M059J (cell line): ENCODE measurements at regions not wholly inside any gene's neighbourhood (a gene's known extent, or its start where the extent isn't known, plus 50 kb on each side); places are given as distances from the start of the nearest gene placed in this dataset.

Experiments used
- DNase-seq: peaks from one replicate; pipeline ENCODE4 v3.0.0-alpha.2; 2012; ENCODE audit warnings: low read depth

- DNase-seq: no peak
Measured at GRCh38 chr11:2083411-2083810, 55.8 kb downstream of the IGF2 start.

DNA sequence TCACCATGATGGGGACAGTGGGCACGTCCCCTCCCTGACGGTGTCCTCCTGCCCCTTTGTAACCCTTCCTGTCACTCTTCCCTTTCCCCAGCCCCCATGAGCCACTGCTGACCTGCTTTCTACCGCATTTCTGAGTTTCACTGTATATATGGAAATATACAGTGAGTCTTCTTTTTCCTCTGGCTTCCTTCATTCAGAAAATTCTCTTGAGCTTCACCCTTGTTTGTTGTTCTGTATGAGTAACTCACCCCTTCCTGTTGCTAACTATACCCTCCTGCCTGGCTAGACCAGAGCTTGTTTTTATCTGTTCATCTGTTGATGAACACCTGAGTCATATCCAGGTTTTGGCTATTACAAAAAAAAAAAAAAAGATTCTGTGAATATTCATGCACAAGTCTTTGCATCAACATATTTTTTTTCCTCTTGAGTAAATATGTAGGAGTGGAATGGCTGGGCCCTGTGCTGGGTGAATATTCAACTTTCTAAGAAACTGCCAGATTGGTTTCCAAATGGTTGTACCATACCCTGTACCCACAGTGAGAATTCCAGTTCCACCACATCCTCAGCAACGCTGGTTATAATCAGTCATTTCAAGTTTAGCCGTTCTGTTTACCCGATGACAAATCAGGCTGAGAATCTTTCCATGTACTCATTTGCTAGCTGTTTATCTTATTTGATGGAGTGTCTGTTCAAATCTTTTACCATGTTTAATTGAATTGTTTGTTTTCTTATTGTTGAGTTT, 62.0 kb downstream of the IGF2 start:
- DNase-seq: peak; percentile 92

GRCh38 chr11:2076441-2076840, 62.7 kb downstream of the IGF2 start:
- no peak for DNase-seq

- DNase-seq: no peak
Measured at GRCh38 chr11:2074266-2074825, 64.8 kb downstream of the IGF2 start.

- DNase-seq: peak; percentile 32
Measured at GRCh38 chr11:2072551-2073261, 66.5 kb downstream of the IGF2 start.

DNA sequence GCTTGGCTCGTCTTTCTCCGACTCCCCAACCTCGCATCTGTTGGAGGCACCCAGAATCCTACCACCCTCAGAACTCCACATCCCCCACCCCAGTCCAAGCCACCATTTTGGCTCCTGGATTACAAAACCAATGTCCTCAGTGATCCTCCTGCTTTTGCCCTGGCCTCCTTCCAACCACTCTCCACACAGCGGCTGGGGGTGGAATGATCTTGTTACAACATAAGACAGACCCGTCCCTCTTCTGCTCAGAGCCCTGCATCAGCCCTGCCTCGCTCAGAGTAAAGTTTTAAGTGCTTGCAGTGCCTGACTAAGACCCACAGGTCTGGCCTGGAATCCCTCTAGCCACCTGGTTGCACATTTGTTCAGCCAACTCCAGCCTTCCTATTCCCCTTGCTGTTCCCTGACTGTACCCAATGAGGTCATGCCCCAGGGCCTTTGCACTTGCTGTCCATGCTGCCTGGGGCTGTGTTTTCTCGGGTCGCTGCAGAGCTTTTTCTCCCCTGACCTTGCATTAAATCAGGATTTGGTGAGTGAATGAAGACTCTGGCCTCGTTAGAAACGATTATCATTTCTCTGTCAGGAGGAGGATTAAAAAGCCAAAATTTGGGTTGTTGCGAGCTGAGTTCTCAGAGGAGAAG, 67.3 kb downstream of the IGF2 start:
- no peak for DNase-seq
